GM21717 (cell line): ENCODE measurements at regions not wholly inside any gene's neighbourhood (a gene's known extent, or its start where the extent isn't known, plus 50 kb on each side); places are given as distances from the start of the nearest gene placed in this dataset.

Source experiments
- ATAC-seq: cut with Tn5 transposase; IDR thresholded peaks from one replicate; pipeline ENCODE4 v1.9.1; 2021; ENCODE audit warnings: mild to moderate bottlenecking, moderate library complexity; ENCODE audit not compliant: unreplicated experiment

DNA sequence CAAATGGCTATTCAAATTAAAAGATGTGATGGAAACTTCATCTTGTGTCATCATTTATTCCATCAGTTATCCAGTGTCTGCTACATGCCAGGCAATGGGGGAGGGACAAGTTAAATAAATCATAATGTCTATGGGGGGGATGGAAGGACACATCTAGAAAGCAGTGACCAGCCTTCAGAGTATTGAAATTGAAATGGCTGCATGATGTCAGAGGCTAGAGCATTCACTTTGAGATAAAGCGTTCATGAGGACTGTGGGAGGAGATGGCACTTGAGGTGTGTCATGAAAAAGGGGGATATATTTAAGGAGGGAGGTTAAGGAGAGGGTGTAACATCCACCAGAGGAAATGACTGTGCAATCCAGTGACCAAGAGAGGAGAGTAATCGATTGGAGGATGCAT, 50.6 kb downstream of the SLIT2 start:
- no peak for ATAC-seq

DNA sequence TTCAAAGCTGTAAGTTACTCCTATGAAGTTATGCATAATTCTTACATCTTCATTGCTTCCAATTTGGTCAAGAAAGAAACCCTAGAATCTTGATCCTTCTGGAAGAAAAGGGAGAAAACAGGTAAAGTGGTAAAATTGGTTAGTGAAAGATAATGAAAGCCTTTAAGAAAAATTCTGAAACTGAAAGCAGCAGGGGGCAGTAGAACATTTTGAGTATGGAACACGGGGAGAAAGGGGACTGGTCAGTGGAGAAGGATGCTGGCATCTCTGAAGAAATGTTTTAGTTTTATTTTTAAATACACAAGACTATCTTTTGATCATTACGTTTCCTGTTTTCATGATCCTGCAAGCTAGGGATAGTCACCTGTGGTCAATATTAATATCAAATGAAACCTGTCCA, 54.3 kb downstream of the SLIT2 start:
- ATAC-seq = no peak

DNA sequence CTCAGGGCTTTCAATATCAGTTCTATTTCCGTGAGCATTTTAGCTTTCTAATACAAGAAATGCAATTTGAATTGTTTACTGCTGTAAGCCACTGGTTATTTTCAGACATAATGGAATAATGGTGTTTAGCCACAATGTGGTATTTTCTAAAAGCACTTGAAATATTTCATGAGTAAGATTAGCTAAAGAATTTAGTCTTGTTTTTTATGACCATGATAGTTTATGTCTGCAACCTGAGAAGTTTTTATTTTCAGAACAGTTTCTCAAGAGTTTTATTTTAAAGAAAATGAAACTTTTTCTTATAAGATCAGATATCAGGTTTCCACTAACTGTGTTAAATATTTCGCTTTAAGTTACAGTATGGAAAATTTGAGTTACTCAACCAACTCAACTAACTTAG, 60.2 kb downstream of the SLIT2 start:
- no peak for ATAC-seq

DNA sequence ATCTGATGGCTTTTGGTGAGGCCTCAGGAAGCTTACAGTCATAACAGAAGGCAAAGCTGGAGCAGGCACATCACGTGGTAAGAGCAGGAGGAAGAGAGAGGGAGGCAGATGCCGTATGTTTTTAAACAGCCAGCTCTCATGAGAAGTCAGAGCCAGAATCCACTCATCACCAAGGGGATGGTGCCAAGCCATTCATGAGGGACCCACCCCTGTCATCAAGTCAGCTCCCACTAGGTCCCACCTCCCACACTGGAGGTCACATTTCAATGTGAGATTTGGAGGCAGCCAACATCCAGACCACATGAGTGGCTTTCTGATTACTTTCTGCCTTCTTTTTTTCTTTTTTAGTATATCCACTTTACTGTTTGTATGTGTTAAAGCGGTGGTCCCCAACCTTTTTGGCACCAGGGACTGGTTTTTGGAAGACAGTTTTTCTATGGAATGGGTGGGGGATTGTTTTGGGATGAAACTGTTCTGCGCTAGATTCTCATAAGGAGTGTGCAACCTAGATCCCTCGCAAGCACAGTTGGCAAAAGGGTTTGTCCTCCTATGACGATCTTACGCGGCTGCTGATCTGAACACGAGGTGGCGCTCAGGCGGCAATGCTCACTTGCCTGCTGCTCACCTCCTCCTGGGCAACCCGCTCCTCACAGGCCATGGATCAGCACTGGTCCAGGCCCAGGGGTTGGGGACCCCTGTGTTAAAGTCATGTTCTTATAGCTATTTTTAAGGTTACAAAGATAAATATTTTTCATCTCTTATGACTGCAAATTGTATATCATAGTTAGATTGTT, 61.7 kb downstream of the SLIT2 start:
- no peak for ATAC-seq

DNA sequence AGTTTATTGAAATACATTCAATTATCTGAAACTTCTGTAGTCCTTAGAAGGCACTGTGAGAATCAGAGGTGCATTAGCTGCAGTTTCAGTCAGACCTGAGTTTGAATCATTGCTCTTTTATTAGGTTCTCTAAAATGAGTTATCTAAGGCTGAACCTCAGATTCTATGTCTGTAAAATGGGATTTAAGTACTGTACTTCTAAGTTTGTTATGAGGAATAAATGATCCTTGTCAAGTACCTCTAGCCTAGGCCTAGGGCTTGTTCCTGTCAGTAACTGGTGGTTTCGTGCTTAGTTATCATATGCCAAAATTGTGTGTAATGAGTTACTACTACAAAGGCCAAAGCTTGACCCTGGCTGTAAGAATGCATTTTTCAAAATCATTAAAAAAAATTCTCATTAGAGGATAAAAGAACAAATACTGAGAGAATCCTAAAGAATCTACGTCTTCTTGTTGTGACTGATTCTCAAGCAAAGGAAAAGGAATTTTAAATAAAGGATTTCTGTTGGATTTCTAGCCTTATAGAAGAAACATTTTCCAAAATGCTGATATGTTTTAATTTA, 65.8 kb downstream of the SLIT2 start:
- no peak for ATAC-seq

DNA sequence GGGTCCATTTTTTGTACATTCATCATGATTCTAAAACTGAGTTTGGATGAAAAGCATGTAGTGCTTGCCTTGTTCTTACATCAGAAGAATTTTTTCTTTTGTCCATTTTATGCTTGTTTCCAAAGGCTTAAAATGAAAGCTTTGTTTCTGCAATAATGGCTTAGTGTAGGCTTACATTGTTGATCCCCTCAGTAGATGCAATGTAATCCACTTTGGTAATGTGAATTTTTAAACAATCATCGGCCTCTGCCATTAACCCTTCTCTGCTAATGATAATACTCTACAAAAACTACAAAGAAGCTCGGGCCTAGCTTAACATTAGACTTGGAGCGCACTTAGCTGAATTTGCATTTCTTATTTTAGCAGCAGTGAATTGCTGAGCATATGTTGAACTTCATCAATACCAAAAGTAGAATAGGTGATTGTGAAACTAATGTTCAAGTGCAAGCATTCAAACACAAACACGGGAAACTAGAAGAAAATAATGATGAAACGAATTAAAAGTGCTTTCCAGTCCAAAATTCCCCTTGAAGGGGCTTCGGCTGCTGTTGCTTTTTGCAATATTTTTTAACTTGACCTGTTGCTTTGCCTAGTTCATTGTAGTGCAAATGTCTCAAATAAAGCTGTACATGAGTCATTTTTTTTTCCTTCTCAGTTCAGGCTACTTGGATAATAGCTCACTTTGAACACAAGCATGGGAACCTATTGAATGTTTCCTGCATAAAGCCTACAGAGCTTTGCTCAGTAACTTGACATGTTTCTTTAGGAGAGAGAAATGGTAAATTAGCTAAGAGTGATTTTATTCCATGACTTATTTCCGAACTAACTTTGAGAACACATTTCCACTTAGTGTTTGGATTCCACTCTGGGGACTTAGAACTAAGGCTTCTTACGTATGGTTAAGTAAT, 66.5 kb downstream of the SLIT2 start:
- ATAC-seq = no peak

DNA sequence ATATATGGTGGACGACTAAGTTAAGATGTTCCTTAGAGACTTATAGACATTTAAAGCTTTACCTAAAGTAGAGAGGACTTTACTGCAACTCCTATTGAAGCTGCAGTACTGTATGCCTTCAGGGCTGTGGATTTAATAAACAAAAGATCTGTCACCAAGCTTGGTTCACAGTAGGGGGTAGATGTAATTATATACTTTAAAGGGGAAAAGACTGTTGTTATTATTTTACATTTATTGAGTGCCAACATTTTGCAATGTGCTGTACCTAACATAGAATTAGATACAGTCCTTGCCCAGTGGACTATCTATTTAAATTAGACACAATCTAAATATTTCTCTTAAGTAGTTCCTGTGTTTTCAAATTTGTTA, 67.2 kb downstream of the SLIT2 start:
- no peak for ATAC-seq

DNA sequence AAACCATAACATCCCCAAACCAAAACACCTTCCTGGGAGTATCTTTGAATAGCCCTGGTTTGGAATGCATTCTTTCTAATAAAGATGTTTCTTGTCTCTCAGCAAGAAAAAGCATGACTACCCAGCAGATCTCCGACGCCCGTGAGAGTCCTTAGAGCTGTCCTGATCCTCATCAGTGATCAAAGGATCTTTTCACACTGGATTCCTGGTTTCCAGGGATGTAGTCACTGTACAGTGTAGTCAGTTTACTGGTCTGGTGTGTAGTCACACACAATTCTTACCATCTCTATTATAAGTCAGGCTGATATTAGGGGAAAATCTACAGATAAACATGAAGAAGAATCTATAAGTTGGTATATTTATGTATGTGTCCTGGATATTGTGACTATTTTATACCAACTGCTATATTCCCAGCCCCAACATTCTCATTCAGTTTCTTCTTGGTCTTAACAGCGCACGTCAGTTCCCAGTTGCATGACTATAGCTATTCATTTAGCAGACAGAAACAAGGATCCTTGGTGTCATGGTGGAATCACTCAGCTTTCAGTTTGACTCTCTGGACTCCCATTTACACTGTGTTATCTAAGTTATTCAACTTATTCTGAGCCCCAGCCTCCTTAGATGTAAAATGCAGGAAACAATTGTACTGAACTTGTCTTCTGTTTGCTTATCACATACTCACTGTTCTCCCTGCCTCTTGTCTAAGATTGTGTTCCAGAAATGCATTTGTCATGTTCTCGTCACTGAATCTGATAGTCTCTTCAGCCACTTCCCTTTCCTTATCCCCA, 68.3 kb downstream of the SLIT2 start:
- ATAC-seq = no peak

DNA sequence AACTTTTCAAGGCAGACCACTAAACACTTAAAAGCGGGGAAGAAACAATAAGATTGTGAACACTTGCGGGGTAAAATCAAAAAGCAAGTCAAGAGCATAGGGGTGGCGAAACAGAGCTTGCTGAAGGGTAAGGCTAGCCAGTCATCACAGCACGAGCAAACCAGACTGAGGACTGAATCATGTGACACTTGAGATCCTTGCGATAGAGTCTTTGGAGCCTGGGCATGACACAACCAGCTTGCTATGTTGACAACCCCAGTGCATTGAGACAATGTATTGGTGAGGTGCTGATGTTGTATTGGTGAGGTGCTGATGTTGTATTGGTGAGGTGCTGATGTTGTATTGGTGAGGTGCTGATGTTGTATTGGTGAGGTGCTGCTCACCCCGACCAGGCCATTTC, 72.3 kb downstream of the SLIT2 start:
- no peak for ATAC-seq

DNA sequence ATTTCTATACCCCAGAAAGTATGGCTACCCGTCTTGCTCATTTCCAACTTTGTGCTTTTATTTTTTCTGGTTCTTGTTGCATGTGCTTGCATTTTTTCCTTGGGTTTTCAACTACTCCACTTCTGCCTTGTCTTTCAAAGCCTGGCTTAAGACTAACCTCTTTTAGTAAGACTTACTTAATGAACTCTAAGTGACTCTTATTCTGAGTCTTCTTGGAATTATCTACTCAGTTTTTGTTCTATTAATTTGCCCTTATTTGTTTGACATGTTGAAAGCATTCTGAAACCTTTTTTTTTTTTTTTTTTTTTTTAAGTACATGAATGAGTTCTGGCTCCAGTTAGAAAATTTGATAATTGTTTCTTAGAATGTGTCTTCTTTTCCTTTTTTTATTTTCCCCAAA, 74.8 kb downstream of the SLIT2 start:
- no peak for ATAC-seq

DNA sequence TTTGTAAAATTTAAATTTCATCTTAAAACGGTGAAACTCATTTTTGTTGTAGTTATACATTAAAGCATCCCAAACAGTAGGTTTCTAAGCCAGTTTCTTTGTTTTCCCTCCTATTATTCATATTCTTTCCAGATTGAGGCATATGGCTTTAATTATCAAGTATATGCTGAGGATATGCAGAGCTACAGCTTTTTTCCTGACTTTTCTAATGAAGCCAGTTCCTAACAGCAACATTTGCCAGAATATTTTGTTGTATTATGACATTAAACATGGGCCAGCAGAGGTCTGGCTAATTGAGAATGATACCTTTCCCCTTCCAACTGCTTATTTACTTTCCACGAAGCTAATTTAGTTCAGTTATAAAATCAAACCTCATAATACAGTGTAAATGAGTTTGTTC, 75.3 kb downstream of the SLIT2 start:
- no peak for ATAC-seq

DNA sequence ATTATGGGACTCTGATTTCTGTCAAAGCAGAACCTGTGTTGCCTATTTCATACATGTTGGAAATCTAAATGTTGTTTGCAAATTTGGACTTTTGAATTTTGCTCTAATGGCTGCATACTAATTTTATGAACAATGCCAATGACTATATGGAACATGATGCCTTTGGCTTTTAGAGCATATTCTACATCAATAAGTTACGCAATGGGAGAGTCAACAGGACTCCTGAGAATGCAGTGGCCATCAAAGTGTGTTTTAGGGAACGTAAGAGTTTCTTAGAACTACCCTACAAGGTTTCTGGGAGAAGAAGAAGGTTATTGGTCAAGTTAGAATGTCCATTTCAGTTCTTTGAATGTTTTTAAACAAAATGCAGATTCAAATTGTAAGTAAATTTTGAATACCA, 76.1 kb downstream of the SLIT2 start:
- ATAC-seq = no peak

DNA sequence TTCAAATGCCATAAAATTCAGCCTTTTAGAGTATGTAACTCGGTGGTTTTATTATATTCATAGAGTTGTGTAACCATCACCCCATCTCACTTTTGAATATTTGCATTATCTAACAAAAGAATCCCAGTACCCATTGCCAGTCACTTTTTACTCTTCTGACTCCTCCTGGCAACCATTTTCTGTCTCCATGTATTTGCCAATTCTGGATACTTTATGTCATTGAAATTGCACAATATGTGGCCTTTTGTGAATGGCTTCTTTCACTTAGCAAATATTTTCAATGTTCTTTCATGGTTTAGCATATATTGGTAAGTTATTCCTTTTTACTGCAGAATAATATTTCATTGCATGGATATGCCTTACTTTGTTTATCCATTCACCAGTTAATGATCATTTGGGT, 79.9 kb downstream of the SLIT2 start:
- no peak for ATAC-seq

DNA sequence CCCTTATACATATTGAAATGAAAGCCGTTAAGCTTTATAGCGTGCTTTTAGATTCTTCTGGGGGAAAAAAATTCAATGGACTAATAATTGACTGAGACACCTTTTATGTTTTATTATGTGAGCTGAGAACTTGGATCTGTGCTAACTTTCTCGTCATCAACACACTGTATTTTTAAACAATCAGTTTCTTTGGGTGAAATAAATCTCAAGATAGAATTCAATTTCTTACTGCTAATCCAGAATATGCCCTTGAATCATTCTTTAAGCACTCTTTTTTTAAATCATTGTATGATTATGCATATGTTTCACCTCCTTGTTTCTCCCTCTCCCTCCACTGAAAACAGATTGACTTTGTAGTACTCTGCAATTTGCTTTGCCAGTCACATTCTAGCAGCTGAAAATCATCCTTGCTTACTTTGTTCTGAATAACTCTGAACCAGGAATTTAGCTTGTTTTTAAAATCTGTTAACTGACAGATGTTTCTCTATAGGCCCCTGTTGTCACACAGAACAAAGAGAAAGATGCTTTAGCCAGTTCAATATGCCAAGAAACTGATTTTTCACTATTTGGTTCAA, 81.5 kb downstream of the SLIT2 start:
- ATAC-seq = no peak

DNA sequence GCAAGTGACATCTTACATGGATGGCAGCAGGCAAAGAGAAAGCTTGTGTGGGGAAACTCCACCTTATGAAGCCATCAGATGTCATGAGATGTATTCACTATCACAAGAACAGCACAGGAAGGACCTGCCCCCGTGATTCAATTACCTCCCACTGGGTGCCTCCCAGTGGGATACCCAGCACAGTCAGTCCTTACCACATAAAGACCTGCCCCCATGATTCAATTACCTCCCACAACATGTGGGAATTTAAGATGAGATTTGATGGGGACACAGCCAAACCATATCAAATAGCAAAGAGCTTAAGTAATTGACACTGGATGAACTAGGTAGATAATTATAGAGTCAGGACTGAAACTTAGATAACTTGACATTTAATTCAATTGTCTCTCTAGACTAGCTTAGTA, 85.6 kb downstream of the SLIT2 start:
- ATAC-seq = no peak

DNA sequence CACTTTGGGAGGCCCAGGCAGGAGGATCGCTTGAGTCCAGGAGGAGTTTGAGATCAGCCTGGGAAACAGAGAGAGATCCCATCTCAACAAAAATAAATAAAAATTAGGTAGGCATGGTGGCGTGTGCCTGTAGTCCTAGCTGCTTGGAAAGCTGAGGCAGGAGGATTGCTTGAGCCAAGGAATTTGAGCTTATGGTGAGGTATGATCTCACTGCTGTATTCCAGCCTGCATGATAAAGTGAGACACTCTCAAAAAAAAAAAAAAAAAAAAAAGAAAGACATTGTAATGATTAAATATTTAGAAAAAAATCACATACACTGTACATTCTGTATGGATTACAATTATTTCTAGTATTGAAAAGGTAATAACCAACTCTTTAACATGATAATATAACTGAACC, 87.1 kb downstream of the SLIT2 start:
- no peak for ATAC-seq

DNA sequence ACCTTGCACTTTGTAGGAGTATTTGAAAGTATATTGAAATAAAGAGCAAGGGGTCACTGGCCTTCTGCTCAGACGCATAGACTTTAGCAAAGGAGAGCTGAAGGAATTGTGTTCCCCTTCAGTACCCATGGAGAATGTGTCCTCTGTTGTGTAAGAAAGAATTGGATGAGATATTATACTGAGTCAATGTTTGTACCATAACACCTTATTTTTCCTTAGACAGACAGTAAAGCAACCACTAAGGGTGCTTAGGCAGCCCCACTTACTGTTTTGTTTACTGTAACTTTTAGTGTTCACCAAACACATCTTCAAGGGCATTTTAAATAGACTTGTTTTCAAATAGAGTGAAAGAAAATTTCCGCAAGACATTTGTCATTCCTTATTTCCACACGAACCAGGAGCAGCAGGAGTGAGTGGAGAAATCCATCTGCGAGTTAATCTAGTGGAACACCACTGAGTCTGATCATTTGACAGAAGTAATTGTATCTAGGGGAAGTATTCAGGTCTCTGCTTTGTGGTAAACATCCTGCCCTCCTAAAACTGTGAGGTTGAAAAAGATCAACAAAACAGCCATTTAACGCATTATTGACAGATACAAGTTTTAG, 89.5 kb downstream of the SLIT2 start:
- no peak for ATAC-seq

DNA sequence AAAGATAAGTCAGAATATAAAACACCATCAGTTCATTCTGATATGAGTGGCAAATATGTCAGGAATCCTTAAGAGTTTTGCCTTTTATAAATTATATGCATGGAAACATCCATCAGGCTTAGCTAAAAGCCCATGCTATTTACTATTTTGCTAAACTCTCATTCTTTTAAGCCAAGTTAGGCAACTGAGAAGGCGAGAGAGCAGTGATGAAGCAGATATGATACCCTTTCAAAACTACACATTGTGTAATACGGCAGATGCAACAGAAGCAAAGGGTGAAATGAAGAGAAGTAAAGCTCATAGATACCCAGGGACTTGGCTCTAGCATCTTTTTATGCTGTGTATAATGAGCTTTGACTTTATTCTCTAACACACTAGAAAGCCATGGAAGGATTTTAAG, 95.8 kb downstream of the SLIT2 start:
- ATAC-seq = no peak

DNA sequence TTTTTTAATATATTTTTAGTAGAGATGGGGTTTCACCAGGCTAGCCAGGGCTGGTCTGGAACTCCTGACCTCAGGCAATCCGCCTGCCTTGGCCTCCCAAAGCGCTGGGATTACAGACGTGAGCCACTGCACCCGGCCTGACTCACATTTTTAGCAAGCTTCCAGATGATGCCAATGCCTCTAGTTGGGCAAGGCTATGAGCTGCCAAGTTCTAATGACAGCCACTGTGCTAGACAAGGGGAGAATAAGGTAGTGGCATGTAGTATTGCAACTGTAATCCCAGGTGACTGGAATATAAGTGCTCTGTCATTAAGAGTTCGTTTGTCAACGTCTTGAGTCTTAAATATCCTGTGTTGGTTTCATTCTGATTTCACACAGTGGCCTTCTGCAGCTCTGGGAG, 96.7 kb downstream of the SLIT2 start:
- no peak for ATAC-seq

DNA sequence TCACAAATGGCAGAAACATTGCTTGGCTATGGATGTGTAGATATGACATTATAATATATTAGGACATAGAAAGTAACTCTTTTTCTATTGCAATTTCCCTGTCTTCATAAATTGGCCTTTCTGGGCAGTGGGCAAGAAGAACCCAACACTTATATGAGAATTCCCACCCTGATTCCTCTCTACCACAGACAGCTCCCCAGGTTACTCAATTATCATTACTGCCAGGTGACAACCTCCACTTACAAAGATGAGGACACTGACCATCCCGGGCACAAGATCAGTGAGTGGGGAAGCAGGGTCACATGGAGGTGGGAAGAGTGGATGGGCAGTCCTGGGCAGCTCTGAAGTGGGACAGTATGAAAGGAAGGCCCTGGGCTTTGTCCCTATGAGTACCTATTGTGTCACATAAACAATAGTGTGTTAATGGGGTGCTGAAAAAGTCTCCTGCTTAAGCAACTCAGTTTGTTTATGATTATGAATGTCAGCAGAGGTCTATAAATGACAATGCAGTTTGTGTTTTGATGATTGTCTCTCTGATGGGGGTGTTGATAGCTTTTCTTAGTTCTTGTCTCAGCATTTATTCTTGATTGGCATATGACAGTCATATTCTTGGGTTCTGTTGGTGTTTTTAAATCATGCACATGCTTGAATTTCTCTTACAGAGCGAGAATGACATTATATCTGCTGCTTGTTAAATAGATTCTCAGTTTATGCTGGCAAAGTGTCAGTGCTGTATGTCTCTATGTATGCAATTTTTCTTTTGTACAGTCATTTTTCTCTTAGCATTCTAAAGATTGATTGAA, 99.9 kb downstream of the SLIT2 start:
- ATAC-seq = no peak
